ENCODE measurements at regions not wholly inside any gene's neighbourhood (a gene's known extent, or its start where the extent isn't known, plus 50 kb on each side); places are given as distances from the start of the nearest gene placed in this dataset.

GRCh38 chr20:48176139-48176538 lies 390.9 kb upstream of the SULF2 start:
- Mint-ChIP-seq H3K27ac (peak overlapping the region; percentile 12), H3K4me1 (peaks cover 35% of the 10 kb centered on the region), H3K27me3 (ENCODE audit: insufficient read depth, low read depth) (peaks cover 8% of the 10 kb centered on the region), H3K36me3 (no peaks in the 10 kb centered on the region), H3K4me3 (no peak overlapping the region), H3K9me3 (peaks cover 5% of the 10 kb centered on the region)
- Histone ChIP-seq H3K4me1 (peaks cover 17% of the 10 kb centered on the region), H3K4me3 (no peak overlapping the region), H3K79me2 (ENCODE audit: low read depth) (no peaks in the 10 kb centered on the region), H3K36me3 (no peaks in the 10 kb centered on the region), H2AFZ (replicated peaks) (no peak overlapping the region), H3F3A (ENCODE audit: low read depth) (peaks cover 10% of the 10 kb centered on the region), H3K9ac (no peak overlapping the region), H3K27me3 (no peaks in the 10 kb centered on the region), H3K9me3 (ENCODE audit: low read depth) (no peaks in the 10 kb centered on the region), H3K4me2 (no peak overlapping the region), H3K27ac (no peak overlapping the region), H4K20me1 (ENCODE audit: low read depth) (no peaks in the 10 kb centered on the region)
- TF ChIP-seq, protein P1, sequence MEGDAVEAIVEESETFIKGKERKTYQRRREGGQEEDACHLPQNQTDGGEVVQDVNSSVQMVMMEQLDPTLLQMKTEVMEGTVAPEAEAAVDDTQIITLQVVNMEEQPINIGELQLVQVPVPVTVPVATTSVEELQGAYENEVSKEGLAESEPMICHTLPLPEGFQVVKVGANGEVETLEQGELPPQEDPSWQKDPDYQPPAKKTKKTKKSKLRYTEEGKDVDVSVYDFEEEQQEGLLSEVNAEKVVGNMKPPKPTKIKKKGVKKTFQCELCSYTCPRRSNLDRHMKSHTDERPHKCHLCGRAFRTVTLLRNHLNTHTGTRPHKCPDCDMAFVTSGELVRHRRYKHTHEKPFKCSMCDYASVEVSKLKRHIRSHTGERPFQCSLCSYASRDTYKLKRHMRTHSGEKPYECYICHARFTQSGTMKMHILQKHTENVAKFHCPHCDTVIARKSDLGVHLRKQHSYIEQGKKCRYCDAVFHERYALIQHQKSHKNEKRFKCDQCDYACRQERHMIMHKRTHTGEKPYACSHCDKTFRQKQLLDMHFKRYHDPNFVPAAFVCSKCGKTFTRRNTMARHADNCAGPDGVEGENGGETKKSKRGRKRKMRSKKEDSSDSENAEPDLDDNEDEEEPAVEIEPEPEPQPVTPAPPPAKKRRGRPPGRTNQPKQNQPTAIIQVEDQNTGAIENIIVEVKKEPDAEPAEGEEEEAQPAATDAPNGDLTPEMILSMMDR (IDR thresholded peaks at IDR 0.05): no peak
- TF ChIP-seq EZH2phosphoT487 (IDR thresholded peaks at IDR 0.05): no peak
- no peak for TF ChIP-seq EZH2 (IDR thresholded peaks at IDR 0.05)
- no peak for DNase-seq (ENCODE audit: low spot score)

GRCh38 chr20:48175261-48175660 lies 390.0 kb upstream of the SULF2 start:
- Histone ChIP-seq H3K27ac (no peak overlapping the region), H3K9ac (no peak overlapping the region), H3K4me2 (no peak overlapping the region), H3K4me3 (no peak overlapping the region), H3K36me3 (no peaks in the 10 kb centered on the region), H3K4me1 (peaks cover 17% of the 10 kb centered on the region), H3F3A (ENCODE audit: low read depth) (peaks cover 10% of the 10 kb centered on the region), H3K27me3 (no peaks in the 10 kb centered on the region), H3K9me3 (ENCODE audit: low read depth) (no peaks in the 10 kb centered on the region), H3K79me2 (ENCODE audit: low read depth) (no peaks in the 10 kb centered on the region), H2AFZ (replicated peaks) (no peak overlapping the region), H4K20me1 (ENCODE audit: low read depth) (no peaks in the 10 kb centered on the region)
- Mint-ChIP-seq H3K9me3 (peaks cover 3% of the 10 kb centered on the region), H3K27me3 (ENCODE audit: insufficient read depth, low read depth) (peaks cover 10% of the 10 kb centered on the region), H3K4me3 (no peak overlapping the region), H3K4me1 (peaks cover 35% of the 10 kb centered on the region), H3K27ac (no peak overlapping the region), H3K36me3 (no peaks in the 10 kb centered on the region)
- TF ChIP-seq, protein P1 (IDR thresholded peaks at IDR 0.05): no peak
- TF ChIP-seq EZH2 (IDR thresholded peaks at IDR 0.05): no peak
- no peak for TF ChIP-seq EZH2phosphoT487 (IDR thresholded peaks at IDR 0.05)
- DNase-seq (ENCODE audit: low spot score): no peak

GRCh38 chr20:48172357-48172702 lies 387.0 kb upstream of the SULF2 start:
- Mint-ChIP-seq H3K9me3 (peaks cover 3% of the 10 kb centered on the region), H3K27me3 (ENCODE audit: insufficient read depth, low read depth) (peaks cover 7% of the 10 kb centered on the region), H3K36me3 (no peaks in the 10 kb centered on the region), H3K4me3 (no peak overlapping the region), H3K4me1 (peaks cover 20% of the 10 kb centered on the region), H3K27ac (no peak overlapping the region)
- TF ChIP-seq EZH2phosphoT487 (IDR thresholded peaks at IDR 0.05): no peak
- TF ChIP-seq, protein P1 (IDR thresholded peaks at IDR 0.05): no peak
- no peak for TF ChIP-seq EZH2 (IDR thresholded peaks at IDR 0.05)
- Histone ChIP-seq H3K79me2 (ENCODE audit: low read depth) (no peaks in the 10 kb centered on the region), H3K36me3 (no peaks in the 10 kb centered on the region), H3K27ac (no peak overlapping the region), H3K4me2 (no peak overlapping the region), H4K20me1 (ENCODE audit: low read depth) (no peaks in the 10 kb centered on the region), H3K4me1 (no peaks in the 10 kb centered on the region), H3F3A (ENCODE audit: low read depth) (no peaks in the 10 kb centered on the region), H3K9me3 (ENCODE audit: low read depth) (no peaks in the 10 kb centered on the region), H3K9ac (no peak overlapping the region), H3K27me3 (no peaks in the 10 kb centered on the region), H2AFZ (replicated peaks) (no peak overlapping the region), H3K4me3 (no peak overlapping the region)
- no peak for DNase-seq (ENCODE audit: low spot score)
